ENCODE measurements at regions not wholly inside any gene's neighbourhood (a gene's known extent, or its start where the extent isn't known, plus 50 kb on each side); places are given as distances from the start of the nearest gene placed in this dataset.
A peak's percentile ranks its signal among the peaks of the same experiment; 100 is the strongest.

GRCh38 chr5:164475339-164475977 lies 970.0 kb downstream of the MAT2B start:
- H3K27ac ChIP-seq: no peak overlapping the region
- peak; percentile 87 for TF ChIP-seq CTCF (conservative IDR thresholded peaks at IDR 0.05)

DNA sequence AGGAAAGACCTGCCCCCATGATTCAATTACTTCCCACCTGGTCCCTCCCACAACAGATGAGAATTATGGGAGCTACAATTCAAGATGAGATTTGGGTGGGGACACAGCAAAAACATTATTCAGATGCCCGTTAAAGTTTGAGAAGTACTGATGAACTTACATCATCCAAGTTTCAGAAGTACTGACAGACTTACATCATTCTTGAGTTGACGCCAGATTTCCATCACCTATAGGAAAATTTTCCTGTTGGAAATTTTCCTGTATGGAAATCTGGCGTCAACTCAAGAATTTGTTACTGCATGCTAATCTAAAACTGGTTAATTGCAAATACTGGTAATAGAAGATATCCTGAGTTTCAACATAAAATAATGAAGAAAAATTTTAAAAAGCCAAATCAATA lies 975.9 kb downstream of the MAT2B start:
- H3K27ac ChIP-seq: no peak overlapping the region
- TF ChIP-seq CTCF (conservative IDR thresholded peaks at IDR 0.05): no peak

DNA sequence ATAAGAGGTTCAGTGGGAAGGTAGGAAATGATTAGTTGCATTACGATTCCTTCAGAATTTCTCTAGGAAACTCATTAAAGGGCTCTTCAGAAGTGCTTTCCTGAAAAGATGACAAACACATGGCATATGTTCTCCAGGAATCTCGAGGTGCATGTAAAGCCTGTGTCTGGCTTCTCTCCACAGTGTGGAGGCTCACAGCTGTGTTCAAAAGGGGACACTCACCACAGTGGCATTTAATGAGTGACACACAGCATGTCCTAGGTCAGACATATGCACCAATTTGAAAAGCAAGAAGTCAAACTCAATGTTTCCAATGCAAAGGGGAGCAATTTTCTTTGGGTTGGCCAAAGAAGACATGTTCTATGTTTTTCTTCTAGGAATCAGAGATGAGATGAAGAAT lies 976.9 kb downstream of the MAT2B start:
- TF ChIP-seq CTCF (conservative IDR thresholded peaks at IDR 0.05): no peak
- no peak overlapping the region for H3K27ac ChIP-seq

GRCh38 chr5:164484948-164485347 lies 979.5 kb downstream of the MAT2B start:
- TF ChIP-seq CTCF (conservative IDR thresholded peaks at IDR 0.05): no peak
- H3K27ac ChIP-seq: no peak overlapping the region

- no peak for TF ChIP-seq CTCF (conservative IDR thresholded peaks at IDR 0.05)
- no peak overlapping the region for H3K27ac ChIP-seq
These were observed 982.5 kb downstream of the MAT2B start for GRCh38 chr5:164487939-164488338.

- no peak overlapping the region for H3K27ac ChIP-seq
- TF ChIP-seq CTCF (conservative IDR thresholded peaks at IDR 0.05): no peak
These were observed 992.1 kb downstream of the MAT2B start for GRCh38 chr5:164497311-164498064.

GRCh38 chr5:164498438-164498837 lies 993.0 kb downstream of the MAT2B start:
- no peak for TF ChIP-seq CTCF (conservative IDR thresholded peaks at IDR 0.05)

More at GRCh38 chr5:164498438-164498837, 993.0 kb downstream of the MAT2B start:
- H3K27ac ChIP-seq: no peak overlapping the region
